ENCODE measurements at regions not wholly inside any gene's neighbourhood (a gene's known extent, or its start where the extent isn't known, plus 50 kb on each side); places are given as distances from the start of the nearest gene placed in this dataset.

DNA sequence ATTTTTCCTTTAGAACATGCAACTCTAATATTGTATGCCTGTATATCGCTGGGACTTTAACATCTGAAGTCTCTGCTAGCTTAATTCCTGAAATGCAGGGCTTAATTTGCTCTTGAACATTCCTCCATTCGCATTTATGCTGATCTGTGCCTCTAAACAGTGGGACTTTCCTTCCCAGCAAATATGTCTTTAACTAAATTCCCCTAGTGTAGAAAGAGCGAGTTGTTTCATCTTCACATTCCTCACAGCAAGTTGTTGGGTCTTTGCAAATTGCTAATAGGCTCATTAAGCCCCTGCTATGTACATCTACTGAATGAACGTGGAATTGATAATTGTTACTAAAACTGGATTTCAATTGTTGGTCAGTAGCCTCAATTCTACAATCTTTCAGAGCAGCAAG lies 118.4 kb upstream of the OBI1 start:
- DNase-seq, result no peak

DNA sequence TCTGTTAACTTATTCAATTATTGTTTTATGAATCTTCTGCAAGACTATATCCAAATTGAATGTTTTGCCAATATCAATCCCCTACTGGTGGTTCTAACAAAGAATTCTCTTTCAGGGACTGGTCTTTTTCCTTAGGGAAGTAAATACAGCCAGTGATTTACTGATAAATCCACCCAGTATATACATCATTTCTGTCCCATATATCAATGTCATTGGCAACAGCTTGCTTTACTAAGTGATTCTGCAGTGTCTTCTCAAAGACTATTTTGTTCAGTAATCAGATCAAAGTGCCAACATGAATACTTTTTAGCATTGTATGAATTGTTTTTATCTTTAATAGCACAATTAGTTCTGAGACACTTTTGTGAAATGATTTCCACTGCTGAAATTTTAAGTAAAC lies 114.0 kb upstream of the OBI1 start:
- no peak for DNase-seq

DNA sequence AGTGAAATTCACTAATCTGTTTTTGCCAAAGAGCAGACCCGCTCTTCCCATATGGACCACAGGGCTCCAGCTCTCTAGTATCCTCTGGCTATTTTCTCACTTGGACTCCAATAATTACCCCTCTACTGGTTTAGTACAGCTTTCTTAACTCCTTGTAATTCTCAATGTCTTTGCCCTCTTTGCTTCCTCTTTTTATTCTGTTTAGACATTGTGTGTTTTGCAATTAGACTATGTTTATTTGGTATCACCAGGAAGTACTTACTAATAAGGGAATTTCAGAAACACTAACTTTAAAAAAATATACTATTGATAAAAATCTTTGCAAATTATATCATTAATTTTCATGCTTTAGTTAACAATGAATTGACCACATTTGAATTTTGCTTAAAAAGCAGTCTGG lies 111.6 kb upstream of the OBI1 start:
- DNase-seq, result no peak

DNA sequence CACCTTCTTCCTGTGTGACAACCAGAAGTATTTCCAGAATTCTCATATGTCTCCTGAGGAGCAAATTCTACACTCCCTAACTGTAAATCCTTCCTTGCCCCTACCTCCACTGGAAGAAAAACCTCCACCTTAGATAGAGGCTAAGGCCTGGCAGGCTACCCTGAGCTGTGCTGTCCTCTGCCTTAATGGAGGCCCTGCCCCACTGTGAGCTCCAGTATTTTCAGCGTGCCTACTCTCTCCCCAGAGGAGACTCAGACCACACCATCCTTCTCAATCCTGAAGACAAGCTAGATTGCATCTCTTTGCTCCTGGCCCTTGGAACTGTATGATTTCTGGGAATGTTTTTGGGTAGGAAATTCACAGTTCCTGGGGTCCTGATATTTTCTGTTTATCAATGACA lies 110.0 kb upstream of the OBI1 start:
- no peak for DNase-seq

DNA sequence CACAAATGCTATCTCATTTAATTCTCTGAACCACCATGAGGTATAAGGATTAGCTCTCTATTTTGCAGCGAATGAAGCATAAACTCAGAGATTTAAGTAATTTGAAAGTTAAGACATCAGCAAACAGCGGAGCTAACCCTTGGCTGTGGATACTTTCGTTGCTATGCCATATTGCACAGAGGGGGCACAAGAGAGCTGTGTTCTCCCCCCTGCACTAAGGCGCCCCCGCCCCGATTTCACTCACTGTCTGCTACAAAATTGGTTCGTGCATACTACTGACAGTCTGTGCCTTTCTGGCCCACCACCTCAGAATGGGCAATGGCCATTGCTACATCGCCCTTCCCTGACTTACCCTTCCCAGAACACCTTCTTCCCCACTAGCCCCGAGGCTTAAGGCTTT lies 105.7 kb upstream of the OBI1 start:
- DNase-seq, result no peak

DNA sequence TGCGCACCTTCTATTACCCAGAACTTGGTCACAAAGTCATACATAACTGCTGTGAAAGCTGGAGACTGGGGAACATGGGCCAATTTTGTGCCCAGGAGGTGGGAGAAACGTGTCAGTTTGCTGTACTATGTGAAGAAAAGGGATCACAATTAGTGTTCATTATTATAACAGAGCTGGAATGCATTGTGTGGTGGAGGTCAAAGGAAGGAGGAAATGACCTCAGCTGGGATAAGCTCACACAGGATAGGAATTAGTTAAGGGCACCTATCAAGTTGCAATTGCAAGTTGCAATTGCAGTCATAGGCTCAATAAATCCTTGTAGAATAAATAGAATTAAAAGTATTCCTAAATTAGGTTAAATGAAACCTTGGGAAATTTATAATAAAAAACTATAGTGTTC lies 103.9 kb upstream of the OBI1 start:
- DNase-seq, result no peak

DNA sequence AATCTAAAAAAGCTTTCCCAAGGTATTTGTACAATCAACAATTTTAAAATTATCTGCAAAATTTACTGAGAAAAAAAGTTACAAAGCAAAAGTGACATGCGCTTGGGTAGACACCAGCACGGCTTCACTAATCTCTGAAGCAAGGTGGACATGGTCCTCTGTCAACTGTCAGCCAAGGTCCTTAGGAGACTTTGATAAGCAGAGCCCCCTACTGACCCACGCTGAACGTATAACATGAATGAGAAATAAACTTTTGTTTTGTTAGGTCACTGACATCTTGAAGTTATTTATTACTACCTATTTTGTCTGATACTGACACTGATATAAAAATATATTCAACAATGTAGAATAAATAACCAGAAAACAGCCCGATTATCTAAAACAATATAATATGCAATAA lies 100.7 kb upstream of the OBI1 start:
- DNase-seq, result no peak

DNA sequence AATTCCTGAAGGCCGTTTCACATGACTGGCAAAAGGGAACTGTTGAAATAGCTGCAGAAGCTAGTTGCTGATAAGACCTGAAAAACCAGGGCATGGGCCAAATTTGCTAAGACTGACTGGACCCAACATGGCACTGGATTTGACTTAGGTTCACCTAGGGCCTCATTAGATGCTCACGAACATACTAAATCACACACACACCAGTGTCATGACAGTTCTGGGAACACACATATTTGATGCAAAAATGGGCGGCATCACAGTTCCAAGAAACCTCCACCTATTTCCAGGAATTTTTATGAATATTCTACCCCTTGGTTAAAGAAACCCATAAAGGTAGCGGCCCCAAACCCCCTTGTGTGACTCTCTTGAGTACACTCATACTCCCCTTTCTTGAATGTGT lies 99.6 kb upstream of the OBI1 start:
- no peak for DNase-seq

DNA sequence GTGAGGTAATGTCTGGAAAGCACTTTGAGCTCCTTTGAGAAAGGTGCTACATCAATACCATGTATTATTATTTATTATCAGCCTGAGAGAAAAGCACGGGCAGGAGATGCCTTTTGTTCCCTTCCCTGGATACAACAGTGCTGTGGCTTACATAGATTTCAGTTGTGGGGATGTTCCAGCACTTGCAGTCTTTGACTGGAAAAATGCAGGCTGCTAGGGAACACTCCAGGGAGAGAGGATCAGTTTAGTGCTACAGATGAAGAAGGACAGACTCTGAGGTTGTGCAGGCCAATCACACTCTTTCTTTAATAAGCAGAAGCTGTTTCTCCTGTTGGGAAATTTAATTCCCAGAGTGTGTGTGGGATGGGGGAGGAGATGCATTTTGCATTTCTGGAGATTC lies 94.5 kb upstream of the OBI1 start:
- no peak for DNase-seq

DNA sequence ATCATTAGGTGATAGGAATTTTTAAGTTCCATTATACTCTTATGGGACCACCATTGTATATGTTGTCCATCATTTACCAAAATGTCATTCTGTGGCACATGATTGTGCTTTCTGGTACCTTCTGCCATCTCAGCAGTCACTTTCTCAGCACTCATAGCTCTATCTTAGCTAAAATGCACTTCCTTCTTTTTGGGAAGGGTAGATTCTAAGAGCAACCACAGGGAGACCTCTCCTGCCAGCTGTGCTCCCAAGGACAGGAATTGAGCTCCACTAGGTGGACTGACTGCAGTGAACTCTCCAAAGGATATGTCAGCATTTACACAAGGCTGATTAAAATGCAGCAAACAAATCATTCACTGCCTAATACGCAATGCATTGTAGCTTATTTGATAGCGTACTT lies 91.8 kb upstream of the OBI1 start:
- DNase-seq, result no peak

DNA sequence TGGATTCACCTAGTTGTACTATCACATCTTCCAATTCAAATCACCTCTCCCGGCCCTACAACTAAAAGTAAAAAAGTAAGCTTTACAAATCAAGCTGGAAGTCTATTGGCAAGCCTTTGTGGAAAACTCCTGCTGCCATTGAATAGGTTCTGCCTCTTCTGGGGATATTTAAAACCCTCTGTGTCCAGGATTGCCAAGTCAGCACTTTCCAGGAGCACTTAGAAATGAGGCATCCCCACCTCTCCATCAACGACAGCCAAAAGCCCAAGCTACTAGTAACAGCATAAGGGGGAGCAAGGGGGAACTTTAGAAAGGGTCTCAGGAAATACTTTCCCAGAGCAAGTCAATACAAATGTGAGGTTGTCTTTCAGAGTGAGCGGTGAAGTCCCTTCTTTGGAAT lies 85.0 kb upstream of the OBI1 start:
- no peak for DNase-seq

DNA sequence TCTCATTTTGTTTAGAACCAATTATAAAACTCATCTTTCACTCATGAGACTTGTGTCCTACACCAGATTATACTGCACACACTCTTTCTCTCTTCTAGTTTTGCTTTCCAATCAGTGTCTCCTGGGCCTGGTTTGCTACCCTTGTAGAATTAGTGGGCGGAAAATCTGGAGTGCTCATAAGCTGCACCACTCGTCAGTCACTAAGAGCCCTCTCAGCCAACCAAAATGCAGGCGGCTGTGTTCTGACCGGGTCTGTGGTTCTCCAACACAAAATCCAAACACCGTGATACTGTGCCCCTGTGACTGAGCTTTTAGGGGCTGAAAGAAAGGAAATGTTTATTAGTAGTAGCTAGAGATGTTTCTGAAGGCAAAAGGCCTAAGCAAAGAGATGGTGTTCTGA lies 83.7 kb upstream of the OBI1 start:
- DNase-seq, result no peak

DNA sequence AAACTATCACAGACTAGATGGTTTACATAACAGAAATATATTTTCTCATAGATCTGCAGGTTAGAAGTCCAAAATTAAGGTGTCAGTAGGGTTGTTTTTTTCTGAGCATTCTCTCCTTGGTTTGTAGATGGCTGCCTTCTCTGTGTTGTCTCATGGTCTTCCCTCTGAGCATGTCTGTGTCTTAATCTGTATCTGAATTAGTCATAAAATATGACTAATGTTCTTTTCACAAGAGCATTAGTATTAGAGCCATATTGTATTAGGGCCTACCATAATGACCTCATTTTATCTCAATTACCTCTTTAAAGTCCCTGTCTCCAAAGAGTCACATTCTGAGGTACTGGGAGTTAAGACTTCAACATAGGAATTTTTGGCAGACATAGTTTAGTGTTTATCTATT lies 77.2 kb upstream of the OBI1 start:
- no peak for DNase-seq

DNA sequence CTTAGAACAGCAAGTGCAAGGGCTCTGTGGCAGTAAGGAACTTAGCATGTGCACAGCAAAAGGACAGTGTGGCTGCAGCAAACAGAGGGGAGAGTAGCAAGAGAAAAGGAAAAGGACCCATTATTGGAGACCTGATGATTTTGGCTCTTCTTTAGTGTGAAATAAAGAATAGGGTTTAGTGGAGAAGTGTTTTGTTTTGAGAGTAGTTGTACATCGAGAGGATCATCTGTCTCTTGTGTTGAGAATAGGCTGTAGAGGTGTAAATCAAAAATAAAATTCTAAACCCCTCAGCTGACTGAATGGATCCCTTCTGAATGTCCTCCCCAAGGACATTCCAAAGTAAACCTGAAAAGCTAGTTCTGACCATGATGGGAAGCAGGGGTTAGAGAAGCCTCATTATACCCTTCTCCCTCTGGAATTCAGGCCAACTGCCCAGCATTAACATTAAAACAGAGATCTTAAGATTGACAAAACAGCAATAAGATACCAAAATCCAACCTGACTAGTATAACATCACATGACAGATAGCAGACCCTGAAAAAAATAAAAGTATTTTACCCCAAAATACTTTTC lies 73.6 kb upstream of the OBI1 start:
- DNase-seq, result no peak

DNA sequence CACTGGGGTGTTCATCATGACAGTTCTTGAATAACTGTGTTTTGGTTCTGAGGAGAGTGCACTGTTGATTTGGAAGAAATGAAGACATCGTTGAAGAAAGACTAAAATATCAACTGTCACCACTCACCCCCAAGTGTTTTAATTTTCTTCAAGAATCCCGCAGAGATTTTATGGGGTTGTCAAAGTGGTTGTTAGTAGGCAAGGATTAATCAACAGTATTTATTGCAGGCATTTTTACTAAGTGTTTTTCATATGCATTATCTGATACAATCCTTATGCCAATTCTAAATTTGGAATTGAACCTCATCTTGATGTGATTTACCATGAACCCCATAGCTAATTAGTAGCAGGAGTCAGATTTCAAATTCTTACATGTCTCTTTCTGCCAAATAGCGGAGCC lies 63.7 kb upstream of the OBI1 start:
- no peak for DNase-seq

DNA sequence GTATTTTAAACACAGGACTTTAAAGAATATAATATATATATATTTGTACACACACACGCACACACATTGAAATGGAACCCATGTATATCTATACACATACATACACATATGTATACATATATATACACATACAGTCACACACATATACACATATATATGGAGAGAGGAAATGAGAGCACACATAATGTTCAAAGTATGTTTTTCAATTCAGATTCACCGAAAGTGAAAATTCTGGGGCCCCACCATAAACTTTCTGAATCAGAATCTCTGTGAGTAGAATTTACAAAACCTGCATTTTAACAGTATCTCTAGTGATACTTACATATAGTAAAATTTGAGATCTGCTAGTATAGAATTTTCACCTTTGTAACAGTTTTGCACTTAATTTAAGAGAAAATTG lies 60.4 kb upstream of the OBI1 start:
- no peak for DNase-seq

DNA sequence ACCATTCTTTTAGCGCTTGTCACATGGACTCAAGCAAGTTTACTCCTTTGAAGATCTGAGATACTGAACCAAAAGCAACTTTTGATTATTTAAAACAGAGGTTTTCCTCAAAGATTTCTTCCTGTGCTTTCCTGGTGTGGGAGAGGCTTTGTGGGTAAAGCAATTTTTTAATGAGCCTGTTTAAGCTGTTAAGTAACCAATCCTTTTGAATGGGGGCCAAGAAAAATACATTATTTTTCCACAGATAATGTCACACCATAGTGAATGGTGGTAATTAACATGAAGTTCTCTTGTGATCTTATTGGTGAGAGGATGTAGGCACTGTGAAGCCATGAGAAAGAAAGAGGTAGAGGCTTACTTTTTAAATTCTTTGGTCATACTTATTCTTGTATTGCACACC lies 55.8 kb upstream of the OBI1 start:
- no peak for DNase-seq

DNA sequence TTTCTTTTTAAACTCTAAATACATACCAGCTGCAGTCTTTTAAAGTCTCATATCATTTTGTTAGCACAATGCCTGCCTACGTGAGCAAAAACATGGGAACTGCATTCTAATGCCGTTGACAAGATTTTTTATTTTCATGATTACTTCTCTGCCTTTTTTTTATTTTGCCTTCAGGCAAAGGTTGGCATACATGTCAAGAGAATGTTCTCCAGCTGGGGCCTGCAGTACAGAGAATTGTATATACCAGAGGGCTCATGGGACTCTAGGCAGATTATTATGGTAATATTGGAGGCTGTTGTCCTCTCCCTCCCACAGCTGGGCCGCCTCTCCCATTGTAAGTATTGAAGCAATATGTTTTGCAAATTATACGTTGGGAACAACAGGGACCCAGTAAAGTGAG lies 53.9 kb upstream of the OBI1 start:
- DNase-seq, result no peak

DNA sequence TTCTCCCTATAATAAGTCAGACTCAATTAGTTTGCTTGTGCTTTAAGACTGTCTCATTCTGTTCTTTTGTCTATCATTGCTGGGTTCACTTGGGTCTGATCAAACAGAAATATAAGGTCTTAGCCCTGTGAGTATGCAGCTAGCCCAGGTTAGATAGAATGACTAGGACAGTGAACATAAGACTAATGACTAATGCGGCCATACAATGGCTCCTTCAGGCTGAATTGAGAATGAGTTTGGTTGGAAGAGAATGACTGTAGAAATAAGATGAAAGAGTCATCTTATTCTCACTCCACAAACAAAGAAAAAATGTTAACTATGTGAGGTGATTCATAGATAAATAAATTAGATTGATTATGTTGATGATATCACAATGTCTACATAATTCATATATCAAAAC lies 50.1 kb upstream of the OBI1 start:
- DNase-seq, result no peak
